ENCODE measurements at regions not wholly inside any gene's neighbourhood (a gene's known extent, or its start where the extent isn't known, plus 50 kb on each side); places are given as distances from the start of the nearest gene placed in this dataset.

GRCh38 chr15:38755718-38756117 lies 191.1 kb upstream of the RASGRP1 start:
- peaks cover 44% of the 10 kb centered on the region for H3K4me1 ChIP-seq (ENCODE audit: insufficient read depth)
- in situ Hi-C loops (cut with MboI), result no loop called here

GRCh38 chr15:38756441-38756840 lies 191.8 kb upstream of the RASGRP1 start:
- in situ Hi-C loops (cut with MboI), result no loop called here
- peak overlapping the region; percentile 17; the same call in 1 of the 2 replicates for H2AFZ ChIP-seq
- H3K79me2 ChIP-seq (ENCODE audit: insufficient read depth), result no peaks in the 10 kb centered on the region
- H3K4me3 ChIP-seq, result no peak overlapping the region
- TF ChIP-seq EZH2phosphoT487 (IDR thresholded peaks at IDR 0.05; ENCODE audit: insufficient read depth, low read depth) (no peak), EZH2 (IDR thresholded peaks at IDR 0.05; ENCODE audit: insufficient read depth, poor library complexity, severe bottlenecking) (no peak)
- no peaks in the 10 kb centered on the region for H3K9me2 ChIP-seq (ENCODE audit: insufficient read depth)
- no peak overlapping the region for H3K27ac ChIP-seq
- H3F3A ChIP-seq (ENCODE audit: insufficient read depth), result peaks cover 43% of the 10 kb centered on the region
- H4K20me1 ChIP-seq (ENCODE audit: insufficient read depth), result no peaks in the 10 kb centered on the region
- no peak for DNase-seq
- no peaks in the 10 kb centered on the region for H3K36me3 ChIP-seq (ENCODE audit: low read depth)
- no peak overlapping the region for H3K4me2 ChIP-seq (ENCODE audit: unreplicated experiment)
- 78 to 85% methylated on average over 5 of the region's 5 CpGs for WGBS, 2 experiments (ENCODE audit: low coverage in 1 of 2, low lambda C conversion rate in 2 of 2, missing lambda C conversion rate in 2 of 2)
- no peaks in the 10 kb centered on the region for H3K9me3 ChIP-seq (ENCODE audit: low read depth)
- no peak overlapping the region for H3K9ac ChIP-seq
- H3K4me1 ChIP-seq (ENCODE audit: insufficient read depth), result peaks cover 44% of the 10 kb centered on the region
- H3K27me3 ChIP-seq (replicated peaks; ENCODE audit: insufficient read depth), result no peaks in the 10 kb centered on the region

More at GRCh38 chr15:38755718-38756117, 191.1 kb upstream of the RASGRP1 start:
- no peaks in the 10 kb centered on the region for H3K9me3 ChIP-seq (ENCODE audit: low read depth)
- no peak overlapping the region for H3K27ac ChIP-seq
- TF ChIP-seq EZH2phosphoT487 (IDR thresholded peaks at IDR 0.05; ENCODE audit: insufficient read depth, low read depth) (no peak), EZH2 (IDR thresholded peaks at IDR 0.05; ENCODE audit: insufficient read depth, poor library complexity, severe bottlenecking) (no peak)
- H3K36me3 ChIP-seq (ENCODE audit: low read depth), result no peaks in the 10 kb centered on the region
- DNase-seq, result no peak
- no peak overlapping the region for H3K9ac ChIP-seq
- WGBS, 2 experiments (ENCODE audit: low coverage in 1 of 2, low lambda C conversion rate in 2 of 2, missing lambda C conversion rate in 2 of 2), result 94 to 95% methylated on average over 2 of the region's 2 CpGs
- H3K4me2 ChIP-seq (ENCODE audit: unreplicated experiment), result no peak overlapping the region
- H3K79me2 ChIP-seq (ENCODE audit: insufficient read depth), result no peaks in the 10 kb centered on the region
- no peaks in the 10 kb centered on the region for H4K20me1 ChIP-seq (ENCODE audit: insufficient read depth)
- no peaks in the 10 kb centered on the region for H3K27me3 ChIP-seq (replicated peaks; ENCODE audit: insufficient read depth)
- H2AFZ ChIP-seq, result no peak overlapping the region
- no peaks in the 10 kb centered on the region for H3K9me2 ChIP-seq (ENCODE audit: insufficient read depth)
- H3F3A ChIP-seq (ENCODE audit: insufficient read depth), result peaks cover 42% of the 10 kb centered on the region
- H3K4me3 ChIP-seq, result no peak overlapping the region

- no peak for TF ChIP-seq EZH2 (IDR thresholded peaks at IDR 0.05; ENCODE audit: insufficient read depth, poor library complexity, severe bottlenecking)
- TF ChIP-seq EZH2phosphoT487 (IDR thresholded peaks at IDR 0.05; ENCODE audit: insufficient read depth, low read depth), result no peak
- 30 to 58% methylated on average over 1 of the region's 1 CpG for WGBS, 2 experiments (ENCODE audit: low coverage in 1 of 2, low lambda C conversion rate in 2 of 2, missing lambda C conversion rate in 2 of 2)
- H3K9ac ChIP-seq, result no peak overlapping the region
- H3K79me2 ChIP-seq (ENCODE audit: insufficient read depth), result no peaks in the 10 kb centered on the region
- no peaks in the 10 kb centered on the region for H3K9me3 ChIP-seq (ENCODE audit: low read depth)
- no peaks in the 10 kb centered on the region for H4K20me1 ChIP-seq (ENCODE audit: insufficient read depth)
- H3F3A ChIP-seq (ENCODE audit: insufficient read depth), result peaks cover 43% of the 10 kb centered on the region
- peak; percentile 69 for DNase-seq
- peak overlapping the region; percentile 24 for H3K4me2 ChIP-seq (ENCODE audit: unreplicated experiment)
- H3K4me1 ChIP-seq (ENCODE audit: insufficient read depth), result peaks cover 44% of the 10 kb centered on the region
- H3K9me2 ChIP-seq (ENCODE audit: insufficient read depth), result no peaks in the 10 kb centered on the region
- H3K36me3 ChIP-seq (ENCODE audit: low read depth), result no peaks in the 10 kb centered on the region
- no peak overlapping the region for H3K4me3 ChIP-seq
- in situ Hi-C loops (cut with MboI), result no loop called here
- H3K27me3 ChIP-seq (replicated peaks; ENCODE audit: insufficient read depth), result no peaks in the 10 kb centered on the region
- peak overlapping the region; percentile 9 for H2AFZ ChIP-seq
- H3K27ac ChIP-seq, result peak overlapping the region; percentile 35
Observed at GRCh38 chr15:38758043-38758442, 193.4 kb upstream of the RASGRP1 start.

GRCh38 chr15:38761681-38762080 lies 197.1 kb upstream of the RASGRP1 start:
- H4K20me1 ChIP-seq (ENCODE audit: insufficient read depth), result no peaks in the 10 kb centered on the region
- no peak for TF ChIP-seq EZH2 (IDR thresholded peaks at IDR 0.05; ENCODE audit: insufficient read depth, poor library complexity, severe bottlenecking)
- TF ChIP-seq EZH2phosphoT487 (IDR thresholded peaks at IDR 0.05; ENCODE audit: insufficient read depth, low read depth), result no peak
- WGBS, 2 experiments (ENCODE audit: low coverage in 1 of 2, low lambda C conversion rate in 2 of 2, missing lambda C conversion rate in 2 of 2), result 60 to 94% methylated on average over 2 of the region's 2 CpGs

GRCh38 chr15:38768970-38769369 lies 204.4 kb upstream of the RASGRP1 start:
- peak; percentile 82 for DNase-seq
- H2AFZ ChIP-seq, result peak overlapping the region; percentile 92
- peak overlapping the region; percentile 58 for H3K27ac ChIP-seq
- H3K9ac ChIP-seq, result peak overlapping the region; percentile 50
- in situ Hi-C loops (cut with MboI), result no loop called here
- H3F3A ChIP-seq (ENCODE audit: insufficient read depth), result no peaks in the 10 kb centered on the region
- peaks cover 11% of the 10 kb centered on the region for H3K4me1 ChIP-seq (ENCODE audit: insufficient read depth)
- no peaks in the 10 kb centered on the region for H3K9me2 ChIP-seq (ENCODE audit: insufficient read depth)
- no peaks in the 10 kb centered on the region for H4K20me1 ChIP-seq (ENCODE audit: insufficient read depth)
- peak overlapping the region; percentile 32 for H3K4me2 ChIP-seq (ENCODE audit: unreplicated experiment)
- WGBS, 2 experiments (ENCODE audit: low coverage in 1 of 2, low lambda C conversion rate in 2 of 2, missing lambda C conversion rate in 2 of 2), result 4 to 11% methylated on average over 6 of the region's 6 CpGs
- H3K4me3 ChIP-seq, result no peak overlapping the region
- TF ChIP-seq EZH2 (IDR thresholded peaks at IDR 0.05; ENCODE audit: insufficient read depth, poor library complexity, severe bottlenecking) (no peak), EZH2phosphoT487 (IDR thresholded peaks at IDR 0.05; ENCODE audit: insufficient read depth, low read depth) (no peak)
- H3K36me3 ChIP-seq (ENCODE audit: low read depth), result no peaks in the 10 kb centered on the region
- H3K9me3 ChIP-seq (ENCODE audit: low read depth), result no peaks in the 10 kb centered on the region
- H3K79me2 ChIP-seq (ENCODE audit: insufficient read depth), result no peaks in the 10 kb centered on the region
- no peaks in the 10 kb centered on the region for H3K27me3 ChIP-seq (replicated peaks; ENCODE audit: insufficient read depth)

More at GRCh38 chr15:38761681-38762080, 197.1 kb upstream of the RASGRP1 start:
- H3K36me3 ChIP-seq (ENCODE audit: low read depth), result no peaks in the 10 kb centered on the region
- no peak overlapping the region for H3K4me3 ChIP-seq
- no peaks in the 10 kb centered on the region for H3K9me3 ChIP-seq (ENCODE audit: low read depth)
- in situ Hi-C loops (cut with MboI), result no loop called here
- no peaks in the 10 kb centered on the region for H3K79me2 ChIP-seq (ENCODE audit: insufficient read depth)
- no peaks in the 10 kb centered on the region for H3K9me2 ChIP-seq (ENCODE audit: insufficient read depth)
- no peak for DNase-seq
- H3K27me3 ChIP-seq (replicated peaks; ENCODE audit: insufficient read depth), result no peaks in the 10 kb centered on the region
- H2AFZ ChIP-seq, result no peak overlapping the region
- H3F3A ChIP-seq (ENCODE audit: insufficient read depth), result peaks cover 41% of the 10 kb centered on the region
- H3K9ac ChIP-seq, result no peak overlapping the region
- no peak overlapping the region for H3K27ac ChIP-seq
- no peak overlapping the region for H3K4me2 ChIP-seq (ENCODE audit: unreplicated experiment)
- peaks cover 38% of the 10 kb centered on the region for H3K4me1 ChIP-seq (ENCODE audit: insufficient read depth)
